Parathyroid adenoma (tissue), 2 donors: ENCODE measurements at regions not wholly inside any gene's neighbourhood (a gene's known extent, or its start where the extent isn't known, plus 50 kb on each side); places are given as distances from the start of the nearest gene placed in this dataset.

Experiments used
- H2AFZ ChIP-seq: fragments of 300-600 bp; sonication (generic); one replicate; pipeline ENCODE4 v1.7.0; 2017; ENCODE audit warnings: antibody characterized with exemption, mild to moderate bottlenecking
- H3K27ac ChIP-seq: fragments of 300-600 bp; sonication (generic); one replicate; pipeline ENCODE4 v1.7.0; 2017
- H3K27me3 ChIP-seq: fragments of 300-600 bp; sonication (generic); one replicate; pipeline ENCODE4 v1.7.0; 2017; ENCODE audit warnings: low read length; ENCODE audit not compliant: control insufficient read depth, insufficient read depth
- H3K36me3 ChIP-seq: fragments of 300-600 bp; sonication (generic); one replicate; pipeline ENCODE4 v1.7.0; 2017; ENCODE audit warnings: low read length; ENCODE audit not compliant: control insufficient read depth, insufficient read depth
- H3K4me1 ChIP-seq: fragments of 300-600 bp; sonication (generic); one replicate; pipeline ENCODE4 v1.7.0; 2017; ENCODE audit warnings: control low read depth
- H3K4me2 ChIP-seq: fragments of 300-600 bp; sonication (generic); one replicate; pipeline ENCODE4 v1.7.0; 2017; ENCODE audit warnings: low read length
- H3K4me3 ChIP-seq: fragments of 300-600 bp; sonication (generic); one replicate; pipeline ENCODE4 v1.7.0; 2017; ENCODE audit warnings: low read depth, low read length
- H3K79me2 ChIP-seq: fragments of 300-600 bp; sonication (generic); one replicate; pipeline ENCODE4 v1.7.0; 2017; ENCODE audit warnings: control low read depth
- H3K9ac ChIP-seq: fragments of 300-600 bp; sonication (generic); one replicate; pipeline ENCODE4 v1.7.0; 2017; ENCODE audit warnings: mild to moderate bottlenecking
- H3K9me3 ChIP-seq: fragments of 300-600 bp; sonication (generic); one replicate; pipeline ENCODE4 v1.7.0; 2017; ENCODE audit warnings: low read length; ENCODE audit not compliant: control insufficient read depth
- CTCF ChIP-seq: fragments of 300-600 bp; sonication (generic); IDR thresholded peaks from one replicate; pipeline ENCODE4 v1.7.0; 2017; ENCODE audit warnings: antibody characterized with exemption, mild to moderate bottlenecking
- donor health status: primary hyperparathyroidism.

- no peak overlapping the region for H3K4me3 ChIP-seq
These were observed 222.2 kb downstream of the C7orf25 start for GRCh38 chr7:42689626-42690025.

GRCh38 chr7:42688056-42688371, 223.9 kb downstream of the C7orf25 start:
- Histone ChIP-seq H3K9ac (no peak overlapping the region), H3K4me1 (no peaks in the 10 kb centered on the region), H3K9me3 (no peaks in the 10 kb centered on the region), H3K27me3 (no peaks in the 10 kb centered on the region), H3K79me2 (no peaks in the 10 kb centered on the region), H3K4me3 (no peak overlapping the region), H3K36me3 (no peaks in the 10 kb centered on the region), H3K4me2 (no peak overlapping the region), H3K27ac (no peak overlapping the region), H2AFZ (no peak overlapping the region)
- TF ChIP-seq CTCF: no peak

More at GRCh38 chr7:42689626-42690025, 222.2 kb downstream of the C7orf25 start:
- no peaks in the 10 kb centered on the region for H3K79me2 ChIP-seq
- no peak for TF ChIP-seq CTCF
- H3K4me1 ChIP-seq: no peaks in the 10 kb centered on the region
- H3K36me3 ChIP-seq: no peaks in the 10 kb centered on the region
- H3K9ac ChIP-seq: no peak overlapping the region
- H3K9me3 ChIP-seq: no peaks in the 10 kb centered on the region
- H3K27ac ChIP-seq: no peak overlapping the region
- H2AFZ ChIP-seq: no peak overlapping the region
- H3K27me3 ChIP-seq: no peaks in the 10 kb centered on the region
- H3K4me2 ChIP-seq: no peak overlapping the region

GRCh38 chr7:42687211-42688055, 224.4 kb downstream of the C7orf25 start:
- H3K4me1 ChIP-seq: no peaks in the 10 kb centered on the region
- no peaks in the 10 kb centered on the region for H3K27me3 ChIP-seq
- no peak overlapping the region for H2AFZ ChIP-seq
- H3K79me2 ChIP-seq: no peaks in the 10 kb centered on the region
- H3K9me3 ChIP-seq: no peaks in the 10 kb centered on the region
- H3K9ac ChIP-seq: no peak overlapping the region
- TF ChIP-seq CTCF: no peak
- no peak overlapping the region for H3K4me3 ChIP-seq
- H3K4me2 ChIP-seq: no peak overlapping the region
- H3K27ac ChIP-seq: no peak overlapping the region
- H3K36me3 ChIP-seq: no peaks in the 10 kb centered on the region

GRCh38 chr7:42686594-42687156, 225.2 kb downstream of the C7orf25 start:
- H3K4me2 ChIP-seq: no peak overlapping the region
- no peaks in the 10 kb centered on the region for H3K4me1 ChIP-seq
- no peaks in the 10 kb centered on the region for H3K27me3 ChIP-seq
- H3K79me2 ChIP-seq: no peaks in the 10 kb centered on the region
- no peak overlapping the region for H3K4me3 ChIP-seq
- no peak overlapping the region for H3K9ac ChIP-seq
- no peak overlapping the region for H3K27ac ChIP-seq
- H3K36me3 ChIP-seq: no peaks in the 10 kb centered on the region
- H2AFZ ChIP-seq: no peak overlapping the region
- TF ChIP-seq CTCF: no peak
- H3K9me3 ChIP-seq: no peaks in the 10 kb centered on the region

- no peaks in the 10 kb centered on the region for H3K79me2 ChIP-seq
- H3K4me2 ChIP-seq: no peak overlapping the region
- no peak for TF ChIP-seq CTCF
- H3K9me3 ChIP-seq: no peaks in the 10 kb centered on the region
- no peak overlapping the region for H3K9ac ChIP-seq
- no peaks in the 10 kb centered on the region for H3K36me3 ChIP-seq
- no peak overlapping the region for H3K27ac ChIP-seq
- H3K4me3 ChIP-seq: no peak overlapping the region
- H3K27me3 ChIP-seq: no peaks in the 10 kb centered on the region
- H3K4me1 ChIP-seq: no peaks in the 10 kb centered on the region
- H2AFZ ChIP-seq: no peak overlapping the region
These were observed 226.0 kb downstream of the C7orf25 start for GRCh38 chr7:42685911-42686310.
